ENCODE measurements at regions not wholly inside any gene's neighbourhood (a gene's known extent, or its start where the extent isn't known, plus 50 kb on each side); places are given as distances from the start of the nearest gene placed in this dataset.

DNA sequence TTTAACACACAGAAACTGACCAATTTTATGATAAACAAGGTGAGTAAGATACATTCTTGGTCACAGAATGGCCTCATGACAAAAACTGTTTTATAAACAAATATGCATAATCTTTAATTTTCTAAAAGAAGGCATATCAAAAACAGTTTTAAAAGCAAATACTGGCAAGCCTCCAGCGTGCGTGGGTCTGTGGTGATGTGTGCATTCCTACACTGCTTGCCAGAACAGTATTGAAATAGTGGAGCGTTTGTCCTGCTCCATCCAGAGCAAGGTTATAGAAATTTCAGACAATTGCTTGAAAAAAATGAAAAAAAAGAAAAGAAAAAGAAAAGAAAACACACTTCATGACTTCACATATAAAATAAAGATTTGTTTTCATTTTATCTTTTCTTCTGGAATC lies 140.9 kb downstream of the MZT1 start:
- no peak overlapping the region for H3K27ac ChIP-seq (ENCODE audit: low read depth, low read length)

DNA sequence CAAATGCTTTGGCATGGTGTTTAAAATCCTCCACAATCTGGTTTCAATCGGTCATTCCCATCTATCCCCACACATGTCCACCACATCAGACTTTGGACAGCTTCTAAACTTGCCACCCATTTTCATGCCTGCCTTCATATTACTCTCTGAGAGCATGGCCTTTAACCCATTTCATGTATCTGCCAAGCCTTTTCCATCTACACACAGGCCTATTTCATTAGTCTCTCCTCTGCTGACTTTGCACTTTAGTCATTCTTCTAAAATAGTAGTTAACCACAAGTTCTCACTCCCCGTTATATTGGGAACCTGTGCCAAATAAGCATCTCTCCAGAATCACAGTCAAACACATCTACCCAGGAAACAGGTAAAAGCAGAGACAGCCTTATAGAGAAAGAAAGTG lies 142.2 kb downstream of the MZT1 start:
- Histone ChIP-seq H3K4me1 (ENCODE audit: control insufficient read depth, insufficient read depth, low read length, unreplicated experiment) (no peaks in the 10 kb centered on the region), H3K27ac (ENCODE audit: low read depth, low read length) (no peak overlapping the region), H3K27me3 (ENCODE audit: insufficient read depth, low read length) (no peaks in the 10 kb centered on the region), H3K79me2 (ENCODE audit: control insufficient read depth, insufficient read depth, low read length, unreplicated experiment) (no peaks in the 10 kb centered on the region), H3K36me3 (ENCODE audit: insufficient read depth, low read length) (no peaks in the 10 kb centered on the region), H2AFZ (ENCODE audit: low read length, unreplicated experiment) (no peak overlapping the region), H3K4me3 (ENCODE audit: low read depth, low read length) (no peak overlapping the region)

More for the DNA sequence above, 140.9 kb downstream of the MZT1 start:
- H3K27me3 ChIP-seq (ENCODE audit: insufficient read depth, low read length) = no peaks in the 10 kb centered on the region
- H3K4me3 ChIP-seq (ENCODE audit: low read depth, low read length) = no peak overlapping the region
- no peaks in the 10 kb centered on the region for H3K36me3 ChIP-seq (ENCODE audit: insufficient read depth, low read length)
- no peaks in the 10 kb centered on the region for H3K4me1 ChIP-seq (ENCODE audit: control insufficient read depth, insufficient read depth, low read length, unreplicated experiment)
- H3K79me2 ChIP-seq (ENCODE audit: control insufficient read depth, insufficient read depth, low read length, unreplicated experiment) = no peaks in the 10 kb centered on the region
- H2AFZ ChIP-seq (ENCODE audit: low read length, unreplicated experiment) = no peak overlapping the region

DNA sequence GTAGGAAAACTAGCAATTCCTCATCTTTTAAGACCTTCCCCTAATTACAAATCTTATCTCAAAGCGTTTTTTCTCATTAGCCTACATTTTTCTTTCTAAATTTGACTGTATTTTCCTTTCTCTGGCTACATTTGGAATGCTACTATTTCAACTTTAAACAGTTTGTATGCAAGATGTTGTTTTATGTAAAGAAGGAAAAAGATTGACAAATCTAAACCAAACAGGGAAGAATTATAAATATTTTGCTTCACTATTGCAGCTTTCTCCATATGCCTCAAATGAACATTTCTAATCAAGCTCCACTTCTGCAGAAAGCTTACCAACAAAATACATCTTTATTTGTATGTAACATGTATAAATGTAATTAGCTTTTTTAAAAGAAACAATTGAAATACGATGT lies 156.2 kb downstream of the MZT1 start:
- Histone ChIP-seq H3K4me3 (ENCODE audit: low read depth, low read length) (no peak overlapping the region), H3K27me3 (ENCODE audit: insufficient read depth, low read length) (no peaks in the 10 kb centered on the region), H3K27ac (ENCODE audit: low read depth, low read length) (no peak overlapping the region), H3K4me1 (ENCODE audit: control insufficient read depth, insufficient read depth, low read length, unreplicated experiment) (no peaks in the 10 kb centered on the region), H2AFZ (ENCODE audit: low read length, unreplicated experiment) (no peak overlapping the region), H3K36me3 (ENCODE audit: insufficient read depth, low read length) (no peaks in the 10 kb centered on the region), H3K79me2 (ENCODE audit: control insufficient read depth, insufficient read depth, low read length, unreplicated experiment) (no peaks in the 10 kb centered on the region)

DNA sequence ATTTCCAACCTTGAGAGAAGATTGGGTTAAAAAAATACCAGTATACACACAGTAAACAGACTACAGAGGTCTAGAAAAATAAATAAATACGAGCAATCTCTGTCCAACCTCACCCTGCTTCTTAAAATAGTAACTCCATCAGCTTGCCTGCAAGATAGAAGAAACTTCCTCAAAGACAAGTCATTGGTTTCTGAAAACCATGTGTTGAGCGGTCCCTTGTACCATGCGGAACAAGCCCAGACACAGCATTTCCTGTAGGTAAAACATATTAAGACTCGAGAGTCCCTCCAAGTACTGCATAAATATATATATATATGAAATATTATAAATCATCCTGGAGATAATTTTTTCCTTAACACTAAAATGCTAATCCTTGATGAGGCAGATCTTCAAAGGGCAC lies 157.4 kb downstream of the MZT1 start:
- no peaks in the 10 kb centered on the region for H3K4me1 ChIP-seq (ENCODE audit: control insufficient read depth, insufficient read depth, low read length, unreplicated experiment)
- no peak overlapping the region for H3K4me3 ChIP-seq (ENCODE audit: low read depth, low read length)
- H3K27ac ChIP-seq (ENCODE audit: low read depth, low read length) = no peak overlapping the region
- no peak overlapping the region for H2AFZ ChIP-seq (ENCODE audit: low read length, unreplicated experiment)
- H3K27me3 ChIP-seq (ENCODE audit: insufficient read depth, low read length) = no peaks in the 10 kb centered on the region
- H3K36me3 ChIP-seq (ENCODE audit: insufficient read depth, low read length) = no peaks in the 10 kb centered on the region
- no peaks in the 10 kb centered on the region for H3K79me2 ChIP-seq (ENCODE audit: control insufficient read depth, insufficient read depth, low read length, unreplicated experiment)

DNA sequence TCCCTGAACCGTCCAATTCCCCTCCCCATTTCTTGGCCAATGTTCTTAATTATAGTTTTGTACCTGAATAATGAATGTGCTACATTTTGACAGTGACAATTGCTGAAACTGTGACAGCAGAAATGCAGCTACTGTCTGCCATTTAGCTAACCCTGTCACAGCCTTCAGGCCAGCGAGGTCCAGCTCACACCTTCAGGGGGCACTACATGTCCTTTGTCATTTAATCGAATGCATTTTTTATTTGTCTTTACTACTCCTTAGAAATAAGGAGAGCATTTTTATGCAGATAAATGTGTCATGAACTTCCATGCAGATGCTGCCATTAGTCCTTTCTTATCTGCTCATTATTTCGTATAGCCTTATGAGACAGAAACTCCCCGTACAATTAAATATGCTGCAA lies 159.9 kb downstream of the MZT1 start:
- H3K4me3 ChIP-seq (ENCODE audit: low read depth, low read length) = no peak overlapping the region
- no peak overlapping the region for H2AFZ ChIP-seq (ENCODE audit: low read length, unreplicated experiment)
- H3K36me3 ChIP-seq (ENCODE audit: insufficient read depth, low read length) = no peaks in the 10 kb centered on the region
- H3K27me3 ChIP-seq (ENCODE audit: insufficient read depth, low read length) = no peaks in the 10 kb centered on the region
- no peaks in the 10 kb centered on the region for H3K4me1 ChIP-seq (ENCODE audit: control insufficient read depth, insufficient read depth, low read length, unreplicated experiment)
- no peaks in the 10 kb centered on the region for H3K79me2 ChIP-seq (ENCODE audit: control insufficient read depth, insufficient read depth, low read length, unreplicated experiment)
- no peak overlapping the region for H3K27ac ChIP-seq (ENCODE audit: low read depth, low read length)

DNA sequence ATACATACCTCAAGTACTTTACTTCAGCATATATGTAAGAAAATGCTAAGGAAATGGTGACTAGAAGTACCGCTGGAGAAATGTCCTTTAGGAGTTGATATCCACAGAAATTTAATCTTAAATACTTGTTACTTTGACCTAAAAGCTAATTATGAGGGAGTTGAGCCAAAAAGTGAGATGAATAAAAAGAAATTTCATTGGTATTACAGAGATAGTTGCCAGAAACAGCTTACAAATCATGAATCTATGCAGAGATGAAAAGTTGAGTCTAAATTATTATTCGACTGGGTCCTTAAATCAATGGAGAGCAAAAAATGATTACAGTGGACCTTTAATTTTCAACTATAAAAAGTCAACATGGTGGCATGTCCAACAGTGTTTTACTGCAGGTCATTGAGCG lies 160.9 kb downstream of the MZT1 start:
- Histone ChIP-seq H3K27ac (ENCODE audit: low read depth, low read length) (no peak overlapping the region), H2AFZ (ENCODE audit: low read length, unreplicated experiment) (no peak overlapping the region), H3K79me2 (ENCODE audit: control insufficient read depth, insufficient read depth, low read length, unreplicated experiment) (no peaks in the 10 kb centered on the region), H3K36me3 (ENCODE audit: insufficient read depth, low read length) (no peaks in the 10 kb centered on the region), H3K27me3 (ENCODE audit: insufficient read depth, low read length) (no peaks in the 10 kb centered on the region), H3K4me1 (ENCODE audit: control insufficient read depth, insufficient read depth, low read length, unreplicated experiment) (no peaks in the 10 kb centered on the region), H3K4me3 (ENCODE audit: low read depth, low read length) (no peak overlapping the region)

DNA sequence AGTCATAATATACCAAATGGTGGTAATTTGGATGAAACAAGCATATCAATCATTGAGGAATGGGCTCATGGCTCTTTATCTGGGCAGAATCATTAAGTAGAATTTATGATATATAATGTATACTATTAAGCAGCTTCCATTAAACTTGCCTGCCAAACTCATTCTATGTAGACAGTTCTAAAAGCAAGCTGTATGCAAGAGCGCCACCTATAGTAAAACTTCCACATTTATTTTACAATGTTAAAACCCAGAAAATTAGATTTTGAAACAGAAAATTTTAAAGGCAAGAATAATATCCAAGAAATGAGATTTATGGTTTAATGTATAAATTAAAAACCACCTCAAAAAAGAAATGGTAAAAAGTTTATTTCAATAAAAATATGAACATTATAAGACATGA lies 161.5 kb downstream of the MZT1 start:
- no peak overlapping the region for H2AFZ ChIP-seq (ENCODE audit: low read length, unreplicated experiment)
- H3K27me3 ChIP-seq (ENCODE audit: insufficient read depth, low read length) = no peaks in the 10 kb centered on the region
- H3K4me1 ChIP-seq (ENCODE audit: control insufficient read depth, insufficient read depth, low read length, unreplicated experiment) = no peaks in the 10 kb centered on the region
- no peaks in the 10 kb centered on the region for H3K79me2 ChIP-seq (ENCODE audit: control insufficient read depth, insufficient read depth, low read length, unreplicated experiment)
- H3K36me3 ChIP-seq (ENCODE audit: insufficient read depth, low read length) = no peaks in the 10 kb centered on the region
- no peak overlapping the region for H3K27ac ChIP-seq (ENCODE audit: low read depth, low read length)
- H3K4me3 ChIP-seq (ENCODE audit: low read depth, low read length) = no peak overlapping the region

DNA sequence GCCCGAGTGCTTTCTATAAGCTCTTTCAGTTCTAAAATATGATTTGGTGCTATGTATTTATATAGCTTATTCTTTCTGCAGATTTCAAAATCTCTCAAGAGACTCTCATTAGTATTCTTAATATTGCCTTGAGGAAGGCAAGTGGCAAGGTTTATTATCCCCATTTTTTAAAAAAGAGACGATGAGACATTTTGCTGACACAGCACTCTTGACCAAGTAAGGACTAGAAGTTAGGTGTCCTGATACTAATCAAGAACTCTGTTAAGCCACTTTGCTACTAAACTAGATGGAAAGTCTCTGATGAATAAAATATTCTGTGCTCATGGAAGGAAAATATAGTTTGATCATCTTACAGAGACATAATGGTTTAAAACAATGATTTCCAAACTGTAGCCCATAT lies 164.7 kb downstream of the MZT1 start:
- H3K27me3 ChIP-seq (ENCODE audit: insufficient read depth, low read length) = no peaks in the 10 kb centered on the region
- H3K4me1 ChIP-seq (ENCODE audit: control insufficient read depth, insufficient read depth, low read length, unreplicated experiment) = no peaks in the 10 kb centered on the region
- H3K36me3 ChIP-seq (ENCODE audit: insufficient read depth, low read length) = no peaks in the 10 kb centered on the region
- H3K79me2 ChIP-seq (ENCODE audit: control insufficient read depth, insufficient read depth, low read length, unreplicated experiment) = no peaks in the 10 kb centered on the region
- no peak overlapping the region for H3K4me3 ChIP-seq (ENCODE audit: low read depth, low read length)
- no peak overlapping the region for H2AFZ ChIP-seq (ENCODE audit: low read length, unreplicated experiment)
- no peak overlapping the region for H3K27ac ChIP-seq (ENCODE audit: low read depth, low read length)

DNA sequence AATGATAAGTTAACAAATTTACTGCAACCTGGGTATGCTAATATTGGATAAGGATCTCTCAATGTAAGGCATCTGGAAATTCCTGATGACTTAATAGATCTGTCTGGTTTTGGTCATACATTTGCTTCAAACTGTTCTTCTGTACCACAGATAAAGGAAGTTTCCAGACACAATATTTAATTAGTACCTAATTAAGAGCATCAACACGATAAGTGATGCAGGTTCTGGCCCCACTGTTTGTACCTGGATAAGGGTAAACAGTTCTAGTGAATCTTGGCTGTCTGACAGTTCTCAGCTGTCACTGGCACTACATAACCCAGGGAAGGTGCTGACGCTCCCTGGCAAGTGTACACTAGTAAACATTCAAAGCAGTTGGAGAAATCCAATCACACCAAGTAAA lies 165.6 kb downstream of the MZT1 start:
- Histone ChIP-seq H2AFZ (ENCODE audit: low read length, unreplicated experiment) (no peak overlapping the region), H3K79me2 (ENCODE audit: control insufficient read depth, insufficient read depth, low read length, unreplicated experiment) (no peaks in the 10 kb centered on the region), H3K27ac (ENCODE audit: low read depth, low read length) (no peak overlapping the region), H3K36me3 (ENCODE audit: insufficient read depth, low read length) (no peaks in the 10 kb centered on the region), H3K4me3 (ENCODE audit: low read depth, low read length) (no peak overlapping the region), H3K4me1 (ENCODE audit: control insufficient read depth, insufficient read depth, low read length, unreplicated experiment) (no peaks in the 10 kb centered on the region), H3K27me3 (ENCODE audit: insufficient read depth, low read length) (no peaks in the 10 kb centered on the region)

DNA sequence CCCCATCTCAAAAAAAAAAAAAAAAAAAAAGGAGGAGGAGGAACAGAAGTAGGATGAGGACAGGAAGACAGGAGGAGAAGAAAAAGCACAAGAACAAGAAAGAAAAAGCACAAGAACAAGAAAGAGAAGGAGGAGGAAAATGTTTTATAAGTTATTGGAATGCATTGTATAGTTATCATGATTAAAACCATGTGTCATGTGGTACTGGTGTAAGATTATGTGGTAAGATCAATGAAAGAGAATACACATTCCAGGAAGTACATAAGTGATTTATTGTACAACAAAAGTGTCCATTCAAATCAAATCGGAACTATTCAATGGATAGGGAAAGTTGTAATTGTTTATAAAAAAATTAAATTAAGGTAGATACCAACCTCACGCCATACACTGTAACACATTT lies 167.7 kb downstream of the MZT1 start:
- no peak overlapping the region for H3K27ac ChIP-seq (ENCODE audit: low read depth, low read length)
- H3K79me2 ChIP-seq (ENCODE audit: control insufficient read depth, insufficient read depth, low read length, unreplicated experiment) = no peaks in the 10 kb centered on the region

DNA sequence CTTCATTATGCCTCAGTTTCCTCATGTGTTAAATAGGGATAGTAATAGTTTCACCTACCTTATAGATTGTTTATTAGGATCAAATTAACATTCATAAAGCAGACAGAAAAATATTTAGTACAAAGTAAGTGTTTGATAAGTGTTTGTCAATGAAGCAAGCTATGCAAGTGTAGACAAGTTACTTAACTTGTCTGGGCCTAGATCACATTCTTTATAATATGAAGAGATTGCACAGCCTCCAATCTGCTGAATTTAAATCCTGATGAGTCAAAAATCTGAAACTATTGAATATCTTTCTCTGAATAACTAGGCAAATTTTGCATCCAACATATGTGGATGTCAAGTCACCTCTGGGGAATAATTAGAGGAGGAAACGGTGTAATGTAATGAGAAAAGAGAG lies 170.5 kb downstream of the MZT1 start:
- Histone ChIP-seq H3K27ac (ENCODE audit: low read depth, low read length) (no peak overlapping the region), H3K4me3 (ENCODE audit: low read depth, low read length) (no peak overlapping the region), H2AFZ (ENCODE audit: low read length, unreplicated experiment) (no peak overlapping the region), H3K27me3 (ENCODE audit: insufficient read depth, low read length) (no peaks in the 10 kb centered on the region), H3K36me3 (ENCODE audit: insufficient read depth, low read length) (no peaks in the 10 kb centered on the region), H3K79me2 (ENCODE audit: control insufficient read depth, insufficient read depth, low read length, unreplicated experiment) (no peaks in the 10 kb centered on the region), H3K4me1 (ENCODE audit: control insufficient read depth, insufficient read depth, low read length, unreplicated experiment) (no peaks in the 10 kb centered on the region)

More for the DNA sequence above, 167.7 kb downstream of the MZT1 start:
- Histone ChIP-seq H2AFZ (ENCODE audit: low read length, unreplicated experiment) (no peak overlapping the region), H3K4me1 (ENCODE audit: control insufficient read depth, insufficient read depth, low read length, unreplicated experiment) (no peaks in the 10 kb centered on the region), H3K27me3 (ENCODE audit: insufficient read depth, low read length) (no peaks in the 10 kb centered on the region), H3K36me3 (ENCODE audit: insufficient read depth, low read length) (no peaks in the 10 kb centered on the region), H3K4me3 (ENCODE audit: low read depth, low read length) (no peak overlapping the region)

DNA sequence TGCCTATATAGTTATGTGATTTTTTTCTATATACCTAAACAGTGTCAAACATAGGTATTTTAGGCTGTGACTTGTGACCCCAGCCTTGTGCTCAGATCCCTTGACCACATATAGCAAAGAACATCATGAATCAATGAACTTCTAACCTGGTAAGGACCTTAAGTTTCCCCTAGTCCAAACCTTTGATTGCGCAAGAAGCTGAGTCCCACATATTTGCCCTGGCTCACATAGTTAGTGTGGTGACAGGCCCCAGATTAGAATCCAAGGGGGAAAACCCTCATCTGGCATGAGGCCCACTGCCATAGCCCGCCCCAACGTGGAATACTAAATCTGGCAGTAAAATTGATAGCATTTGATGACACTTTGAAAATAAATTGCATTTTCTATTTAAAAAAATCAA lies 171.8 kb downstream of the MZT1 start:
- Histone ChIP-seq H3K4me3 (ENCODE audit: low read depth, low read length) (no peak overlapping the region), H2AFZ (ENCODE audit: low read length, unreplicated experiment) (no peak overlapping the region), H3K27ac (ENCODE audit: low read depth, low read length) (no peak overlapping the region), H3K79me2 (ENCODE audit: control insufficient read depth, insufficient read depth, low read length, unreplicated experiment) (no peaks in the 10 kb centered on the region), H3K4me1 (ENCODE audit: control insufficient read depth, insufficient read depth, low read length, unreplicated experiment) (no peaks in the 10 kb centered on the region), H3K36me3 (ENCODE audit: insufficient read depth, low read length) (no peaks in the 10 kb centered on the region), H3K27me3 (ENCODE audit: insufficient read depth, low read length) (no peaks in the 10 kb centered on the region)

Data from ACC112 (cell line).